ENCODE measurements at regions not wholly inside any gene's neighbourhood (a gene's known extent, or its start where the extent isn't known, plus 50 kb on each side); places are given as distances from the start of the nearest gene placed in this dataset.
"Not testable (repeated sequence)": the region's sequence is repeated elsewhere in the genome, so short reads cannot be mapped to it uniquely, and the experiment has no call there.

- not testable (repeated sequence) for H3K79me1 ChIP-seq (ENCODE audit: low read depth, low read length); H3K27me3 ChIP-seq (ENCODE audit: control insufficient read depth in 3 of 3, insufficient read depth in 3 of 3, low read depth in 1 of 3, low read length in 3 of 3); H3K36me3 ChIP-seq (replicated peaks in 1 of 2; ENCODE audit: control insufficient read depth in 2 of 2, insufficient read depth in 2 of 2, low read length in 2 of 2); H2BK120ac ChIP-seq (ENCODE audit: low read depth, low read length); H3K18ac ChIP-seq (ENCODE audit: low read length); H3K14ac ChIP-seq (ENCODE audit: low read length); H4K91ac ChIP-seq (ENCODE audit: low read depth, low read length, poor library complexity); H3K27ac ChIP-seq (replicated peaks; ENCODE audit: low read length); DNase-seq (ENCODE audit: low spot score); H2BK15ac ChIP-seq (ENCODE audit: low read length); H3K9ac ChIP-seq (ENCODE audit: low read depth, low read length, poor library complexity); H2BK12ac ChIP-seq (ENCODE audit: low read length); H4K8ac ChIP-seq (ENCODE audit: low read depth, low read length); H2AFZ ChIP-seq (ENCODE audit: low read length); H2AK5ac ChIP-seq (ENCODE audit: low read depth, low read length); H3K4me3 ChIP-seq (ENCODE audit: low read length in 2 of 2); H3K4ac ChIP-seq (ENCODE audit: low read length); H3K4me1 ChIP-seq (ENCODE audit: control insufficient read depth in 2 of 2, insufficient read depth in 1 of 2, low read depth in 1 of 2, low read length in 2 of 2); H3K23ac ChIP-seq (ENCODE audit: low read depth, low read length, poor library complexity); H3K4me2 ChIP-seq (ENCODE audit: insufficient read depth, low read length, poor library complexity, severe bottlenecking); H2BK5ac ChIP-seq (ENCODE audit: low read length); H3K9me3 ChIP-seq (replicated peaks in 1 of 2; ENCODE audit: control insufficient read depth in 2 of 2, insufficient read depth in 1 of 2, low read depth in 1 of 2, low read length in 2 of 2)
- no CpG with 5 or more reads among the region's 2 CpGs for WGBS, 2 donors (ENCODE audit: extremely low coverage in 2 of 2, insufficient read length in 2 of 2, insufficient replicate concordance in 1 of 2)
Measured at GRCh38 chr7:137107802-137108201, 235.7 kb downstream of the PTN start.

DNA sequence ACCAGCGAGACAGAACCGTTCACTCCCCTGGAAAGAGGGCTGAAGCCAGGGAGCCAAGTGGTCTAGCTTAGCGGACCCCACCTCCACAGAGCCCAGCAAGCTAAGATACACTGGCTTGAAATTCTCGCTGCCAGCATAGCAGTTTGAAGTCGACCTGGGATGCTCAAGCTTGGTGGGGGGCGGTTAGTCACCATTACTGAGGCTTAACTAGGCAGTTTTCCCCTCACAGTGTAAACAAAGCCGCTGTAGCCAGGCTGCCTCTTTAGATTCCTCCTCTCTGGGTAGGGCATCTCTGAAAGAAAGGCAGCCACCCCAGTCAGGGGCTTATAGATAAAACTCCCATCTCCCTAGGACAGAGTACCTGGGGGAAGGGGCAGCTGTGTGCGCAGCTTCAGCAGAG, 235.1 kb downstream of the CHRM2 start:
- not testable (repeated sequence) for H3K14ac ChIP-seq (ENCODE audit: low read length); H3K4me3 ChIP-seq (ENCODE audit: low read length in 2 of 2); H3K36me3 ChIP-seq (replicated peaks in 1 of 2; ENCODE audit: control insufficient read depth in 2 of 2, insufficient read depth in 2 of 2, low read length in 2 of 2); H2BK12ac ChIP-seq (ENCODE audit: low read length); H3K4ac ChIP-seq (ENCODE audit: low read length); H2AK5ac ChIP-seq (ENCODE audit: low read depth, low read length); H3K27me3 ChIP-seq (ENCODE audit: control insufficient read depth in 3 of 3, insufficient read depth in 3 of 3, low read depth in 1 of 3, low read length in 3 of 3); H4K91ac ChIP-seq (ENCODE audit: low read depth, low read length, poor library complexity); H2AFZ ChIP-seq (ENCODE audit: low read length); H4K8ac ChIP-seq (ENCODE audit: low read depth, low read length); H3K79me1 ChIP-seq (ENCODE audit: low read depth, low read length); H3K9me3 ChIP-seq (replicated peaks in 1 of 2; ENCODE audit: control insufficient read depth in 2 of 2, insufficient read depth in 1 of 2, low read depth in 1 of 2, low read length in 2 of 2); H2BK120ac ChIP-seq (ENCODE audit: low read depth, low read length); H3K4me1 ChIP-seq (ENCODE audit: control insufficient read depth in 2 of 2, insufficient read depth in 1 of 2, low read depth in 1 of 2, low read length in 2 of 2); H2BK5ac ChIP-seq (ENCODE audit: low read length); H3K18ac ChIP-seq (ENCODE audit: low read length); H3K9ac ChIP-seq (ENCODE audit: low read depth, low read length, poor library complexity); H3K23ac ChIP-seq (ENCODE audit: low read depth, low read length, poor library complexity); H3K4me2 ChIP-seq (ENCODE audit: insufficient read depth, low read length, poor library complexity, severe bottlenecking); H3K27ac ChIP-seq (replicated peaks; ENCODE audit: low read length); H2BK15ac ChIP-seq (ENCODE audit: low read length); DNase-seq (ENCODE audit: low spot score)
- no CpG with 5 or more reads among the region's 8 CpGs for WGBS, 2 donors (ENCODE audit: extremely low coverage in 2 of 2, insufficient read length in 2 of 2, insufficient replicate concordance in 1 of 2)

GRCh38 chr7:137097111-137097510, 228.7 kb downstream of the CHRM2 start:
- no peak overlapping the region for H2BK120ac ChIP-seq (ENCODE audit: low read depth, low read length)
- H3K27me3 ChIP-seq (ENCODE audit: control insufficient read depth in 3 of 3, insufficient read depth in 3 of 3, low read depth in 1 of 3, low read length in 3 of 3): no peaks in the 10 kb centered on the region
- H2BK15ac ChIP-seq (ENCODE audit: low read length): no peak overlapping the region
- no peak overlapping the region for H3K18ac ChIP-seq (ENCODE audit: low read length)
- DNase-seq (ENCODE audit: low spot score): no peak
- H2AFZ ChIP-seq (ENCODE audit: low read length): no peak overlapping the region
- H3K4me1 ChIP-seq (ENCODE audit: control insufficient read depth in 2 of 2, insufficient read depth in 1 of 2, low read depth in 1 of 2, low read length in 2 of 2): no peaks in the 10 kb centered on the region
- H3K4ac ChIP-seq (ENCODE audit: low read length): no peak overlapping the region
- H3K36me3 ChIP-seq (replicated peaks in 1 of 2; ENCODE audit: control insufficient read depth in 2 of 2, insufficient read depth in 2 of 2, low read length in 2 of 2): no peaks in the 10 kb centered on the region
- no peak overlapping the region for H3K14ac ChIP-seq (ENCODE audit: low read length)
- WGBS, 2 donors (ENCODE audit: extremely low coverage in 2 of 2, insufficient read length in 2 of 2, insufficient replicate concordance in 1 of 2): no CpG with 5 or more reads among the region's 1 CpG
- no peak overlapping the region for H2AK5ac ChIP-seq (ENCODE audit: low read depth, low read length)
- no peak overlapping the region for H3K4me3 ChIP-seq (ENCODE audit: low read length in 2 of 2)
- no peak overlapping the region for H2BK12ac ChIP-seq (ENCODE audit: low read length)
- no peak overlapping the region for H4K8ac ChIP-seq (ENCODE audit: low read depth, low read length)
- H3K9ac ChIP-seq (ENCODE audit: low read depth, low read length, poor library complexity): no peak overlapping the region
- H3K79me1 ChIP-seq (ENCODE audit: low read depth, low read length): no peaks in the 10 kb centered on the region
- H2BK5ac ChIP-seq (ENCODE audit: low read length): no peak overlapping the region
- H3K9me3 ChIP-seq (replicated peaks in 1 of 2; ENCODE audit: control insufficient read depth in 2 of 2, insufficient read depth in 1 of 2, low read depth in 1 of 2, low read length in 2 of 2): no peaks in the 10 kb centered on the region
- no peak overlapping the region for H3K27ac ChIP-seq (replicated peaks; ENCODE audit: low read length)
- H3K23ac ChIP-seq (ENCODE audit: low read depth, low read length, poor library complexity): no peak overlapping the region
- H4K91ac ChIP-seq (ENCODE audit: low read depth, low read length, poor library complexity): no peak overlapping the region
- no peak overlapping the region for H3K4me2 ChIP-seq (ENCODE audit: insufficient read depth, low read length, poor library complexity, severe bottlenecking)

DNA sequence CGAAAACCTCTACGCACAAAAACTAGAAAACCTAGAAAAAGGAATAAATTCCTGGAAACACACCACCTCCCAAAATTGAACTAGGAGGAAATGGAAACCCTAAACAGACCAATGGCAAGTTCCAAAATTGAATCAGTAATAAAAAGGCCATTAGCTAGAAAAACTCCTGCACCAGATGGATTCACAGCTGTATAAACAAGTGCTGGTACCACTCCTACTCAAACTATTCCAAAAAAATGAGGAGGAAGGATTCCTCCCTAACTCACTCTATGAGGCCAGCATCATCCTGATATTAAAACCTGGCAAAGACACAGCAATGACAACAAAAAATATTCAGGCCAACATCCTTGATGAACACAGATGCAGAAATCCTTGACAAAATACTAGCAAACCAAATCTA, 228.2 kb downstream of the CHRM2 start:
- Histone ChIP-seq H3K4me2 (ENCODE audit: insufficient read depth, low read length, poor library complexity, severe bottlenecking) (no peak overlapping the region), H3K27me3 (ENCODE audit: control insufficient read depth in 3 of 3, insufficient read depth in 3 of 3, low read depth in 1 of 3, low read length in 3 of 3) (no peaks in the 10 kb centered on the region), H3K18ac (ENCODE audit: low read length) (no peak overlapping the region), H3K4ac (ENCODE audit: low read length) (no peak overlapping the region), H3K23ac (ENCODE audit: low read depth, low read length, poor library complexity) (no peak overlapping the region), H3K4me3 (ENCODE audit: low read length in 2 of 2) (no peak overlapping the region), H3K9me3 (replicated peaks in 1 of 2; ENCODE audit: control insufficient read depth in 2 of 2, insufficient read depth in 1 of 2, low read depth in 1 of 2, low read length in 2 of 2) (no peaks in the 10 kb centered on the region), H2BK15ac (ENCODE audit: low read length) (no peak overlapping the region), H4K91ac (ENCODE audit: low read depth, low read length, poor library complexity) (no peak overlapping the region), H2BK5ac (ENCODE audit: low read length) (no peak overlapping the region), H3K14ac (ENCODE audit: low read length) (no peak overlapping the region), H3K79me1 (ENCODE audit: low read depth, low read length) (no peaks in the 10 kb centered on the region), H3K9ac (ENCODE audit: low read depth, low read length, poor library complexity) (no peak overlapping the region), H2BK12ac (ENCODE audit: low read length) (no peak overlapping the region), H2AK5ac (ENCODE audit: low read depth, low read length) (no peak overlapping the region), H2BK120ac (ENCODE audit: low read depth, low read length) (no peak overlapping the region), H3K36me3 (replicated peaks in 1 of 2; ENCODE audit: control insufficient read depth in 2 of 2, insufficient read depth in 2 of 2, low read length in 2 of 2) (no peaks in the 10 kb centered on the region), H4K8ac (ENCODE audit: low read depth, low read length) (no peak overlapping the region), H2AFZ (ENCODE audit: low read length) (no peak overlapping the region), H3K27ac (replicated peaks; ENCODE audit: low read length) (no peak overlapping the region), H3K4me1 (ENCODE audit: control insufficient read depth in 2 of 2, insufficient read depth in 1 of 2, low read depth in 1 of 2, low read length in 2 of 2) (no peaks in the 10 kb centered on the region)
- WGBS, 2 donors (ENCODE audit: extremely low coverage in 2 of 2, insufficient read length in 2 of 2, insufficient replicate concordance in 1 of 2): no CpG with 5 or more reads among the region's 2 CpGs
- DNase-seq (ENCODE audit: low spot score): no peak
